ENCODE measurements at regions not wholly inside any gene's neighbourhood (a gene's known extent, or its start where the extent isn't known, plus 50 kb on each side); places are given as distances from the start of the nearest gene placed in this dataset.

- ATAC-seq (ENCODE audit: low FRiP score in 2 of 2) (no peak), DNase-seq (no peak)
- peak overlapping the region in 1 of 4 donors; percentile 62 for H3K27ac ChIP-seq
- no peaks in the 10 kb centered on the region for H3K9me3 ChIP-seq
- H3K36me3 ChIP-seq = no peaks in the 10 kb centered on the region
- no peak for TF ChIP-seq CTCF (IDR thresholded peaks at IDR 0.05)
- TF ChIP-seq EP300 (IDR thresholded peaks at IDR 0.05) = no peak
- no peak for TF ChIP-seq POLR2AphosphoS5 (IDR thresholded peaks at IDR 0.05)
- TF ChIP-seq POLR2A (IDR thresholded peaks at IDR 0.05) = no peak
- H3K4me3 ChIP-seq = no peak overlapping the region
- peaks cover 0 to 7% (median 2%) of the 10 kb centered on the region in 4 donors for H3K4me1 ChIP-seq
- no peaks in the 10 kb centered on the region for H3K27me3 ChIP-seq
Observed at GRCh38 chr13:59360916-59361315, 802.8 kb downstream of the DIAPH3 start.

GRCh38 chr13:59363313-59363712 is 800.4 kb downstream of the DIAPH3 start:
- WGBS, 2 donors = 51 to 64% methylated on average over 3 of the region's 3 CpGs
- H3K36me3 ChIP-seq = no peaks in the 10 kb centered on the region
- ATAC-seq (ENCODE audit: low FRiP score in 2 of 2) = no peak
- TF ChIP-seq POLR2AphosphoS5 (IDR thresholded peaks at IDR 0.05) (no peak), CTCF (IDR thresholded peaks at IDR 0.05) (no peak), EP300 (IDR thresholded peaks at IDR 0.05) (no peak), POLR2A (IDR thresholded peaks at IDR 0.05) (no peak)
- H3K4me1 ChIP-seq = peaks cover 0 to 5% (median 2%) of the 10 kb centered on the region in 4 donors
- no peaks in the 10 kb centered on the region for H3K27me3 ChIP-seq
- H3K27ac ChIP-seq = peak overlapping the region in 1 of 4 donors; percentile 27
- H3K9me3 ChIP-seq = no peaks in the 10 kb centered on the region
- no peak for DNase-seq
- no peak overlapping the region for H3K4me3 ChIP-seq

- no peak overlapping the region for H3K4me3 ChIP-seq
- WGBS, 2 donors = 54 to 63% methylated on average over 4 of the region's 4 CpGs
- ATAC-seq (ENCODE audit: low FRiP score in 2 of 2) = no peak
- TF ChIP-seq POLR2A (IDR thresholded peaks at IDR 0.05) = no peak
- no peak for TF ChIP-seq CTCF (IDR thresholded peaks at IDR 0.05)
- TF ChIP-seq POLR2AphosphoS5 (IDR thresholded peaks at IDR 0.05) = no peak
- TF ChIP-seq EP300 (IDR thresholded peaks at IDR 0.05) = no peak
- H3K27me3 ChIP-seq = no peaks in the 10 kb centered on the region
- no peaks in the 10 kb centered on the region for H3K9me3 ChIP-seq
- peak overlapping the region in 1 of 4 donors; percentile 49 for H3K27ac ChIP-seq
- peaks cover 0 to 8% (median 3%) of the 10 kb centered on the region in 4 donors for H3K4me1 ChIP-seq
- DNase-seq = no peak
- H3K36me3 ChIP-seq = no peaks in the 10 kb centered on the region
Observed at GRCh38 chr13:59363947-59364346, 799.8 kb downstream of the DIAPH3 start.

GRCh38 chr13:59364641-59365085 is 799.1 kb downstream of the DIAPH3 start:
- Histone ChIP-seq H3K27ac (peak overlapping the region in 2 of 4 donors; percentile 35 to 49), H3K9me3 (no peaks in the 10 kb centered on the region), H3K27me3 (no peaks in the 10 kb centered on the region), H3K4me1 (peaks cover 0 to 13% (median 4%) of the 10 kb centered on the region in 4 donors), H3K36me3 (no peaks in the 10 kb centered on the region), H3K4me3 (no peak overlapping the region)
- WGBS, 2 donors = 69% methylated on average over 7 of the region's 7 CpGs
- ATAC-seq (ENCODE audit: low FRiP score in 2 of 2) (no peak), DNase-seq (no peak)
- TF ChIP-seq POLR2AphosphoS5 (IDR thresholded peaks at IDR 0.05) (no peak), POLR2A (IDR thresholded peaks at IDR 0.05) (no peak), EP300 (IDR thresholded peaks at IDR 0.05) (no peak), CTCF (IDR thresholded peaks at IDR 0.05) (no peak)

- Histone ChIP-seq H3K4me1 (peaks cover 0 to 13% (median 4%) of the 10 kb centered on the region in 4 donors), H3K36me3 (no peaks in the 10 kb centered on the region), H3K4me3 (no peak overlapping the region), H3K9me3 (no peaks in the 10 kb centered on the region), H3K27ac (peak overlapping the region in 3 of 4 donors; percentile 53 to 74 (median 62)), H3K27me3 (no peaks in the 10 kb centered on the region)
- WGBS, 2 donors = 58 to 74% methylated on average over 5 of the region's 5 CpGs
- no peak for ATAC-seq (ENCODE audit: low FRiP score in 2 of 2)
- DNase-seq = no peak
- TF ChIP-seq CTCF (IDR thresholded peaks at IDR 0.05) (no peak), POLR2AphosphoS5 (IDR thresholded peaks at IDR 0.05) (no peak), EP300 (IDR thresholded peaks at IDR 0.05) (peak in 2 of 4 donors; percentile 42 to 63), POLR2A (IDR thresholded peaks at IDR 0.05) (no peak)
Observed at GRCh38 chr13:59367467-59367866, 796.3 kb downstream of the DIAPH3 start.

All from upper lobe of left lung (tissue), 6 donors.